ENCODE measurements at regions not wholly inside any gene's neighbourhood (a gene's known extent, or its start where the extent isn't known, plus 50 kb on each side); places are given as distances from the start of the nearest gene placed in this dataset.

- ChIA-PET POLR2A (no interaction called here), CTCF (no interaction called here)
- FAIRE-seq (no peak), DNase-seq (ENCODE audit: low read depth in 1 of 2, low spot score in 1 of 2) (no peak), ATAC-seq (no peak)
- WGBS (ENCODE audit: missing lambda C conversion rate): 19% methylated on average over 2 of the region's 2 CpGs
- peaks cover 14% of the 10 kb centered on the region; the same call in 2 of the 3 replicates for H3K4me1 ChIP-seq
- no peak for TF ChIP-seq POLR2A (IDR thresholded peaks at IDR 0.05; ENCODE audit: low read length)
- no peak for TF ChIP-seq NFE2L2 (conservative IDR thresholded peaks at IDR 0.05; ENCODE audit: low read length)
- TF ChIP-seq ZNF302 (CRISPR knock-in tag; IDR thresholded peaks at IDR 0.05): no peak
- no peak for TF ChIP-seq HOXB5 (CRISPR knock-in tag; IDR thresholded peaks at IDR 0.05)
- TF ChIP-seq MYC (IDR thresholded peaks at IDR 0.05; ENCODE audit: borderline replicate concordance, low read length): no peak
- TF ChIP-seq SMC3 (IDR thresholded peaks at IDR 0.05): no peak
- no peak for TF ChIP-seq GATA3 (IDR thresholded peaks at IDR 0.05; ENCODE audit: borderline replicate concordance)
- TF ChIP-seq ZSCAN20 (CRISPR knock-in tag; IDR thresholded peaks at IDR 0.05): no peak
- no peak for TF ChIP-seq EP300 (IDR thresholded peaks at IDR 0.05)
- no peak for TF ChIP-seq FOXS1 (CRISPR knock-in tag; IDR thresholded peaks at IDR 0.05)
- no peak for TF ChIP-seq TFCP2L1 (CRISPR knock-in tag; IDR thresholded peaks at IDR 0.05)
- no peak for TF ChIP-seq ZFP36 (IDR thresholded peaks at IDR 0.05; ENCODE audit: borderline replicate concordance, partially characterized antibody)
- no peak for TF ChIP-seq TP53 (CRISPR knock-in tag; IDR thresholded peaks at IDR 0.05)
- no peak for TF ChIP-seq JUN (IDR thresholded peaks at IDR 0.05)
- no peak for TF ChIP-seq BCL3 (IDR thresholded peaks at IDR 0.05)
- TF ChIP-seq CEBPB (IDR thresholded peaks at IDR 0.05): no peak
- TF ChIP-seq HEYL (CRISPR knock-in tag; IDR thresholded peaks at IDR 0.05): no peak
- no peak for TF ChIP-seq HOXA7 (CRISPR knock-in tag; IDR thresholded peaks at IDR 0.05)
- no peak for TF ChIP-seq PHF8 (IDR thresholded peaks at IDR 0.05; ENCODE audit: borderline replicate concordance, low read depth)
- TF ChIP-seq RCOR1 (IDR thresholded peaks at IDR 0.05; ENCODE audit: low read depth, low read length): no peak
- H3K4me3 ChIP-seq: no peak overlapping the region
- peak overlapping the region; percentile 22; the same call in 2 of the 3 replicates for H3K4me2 ChIP-seq
- H3K27ac ChIP-seq: no peak overlapping the region
- no peaks in the 10 kb centered on the region for H3K9me3 ChIP-seq
Observed at GRCh38 chr9:71485326-71485725, 283.0 kb downstream of the CEMIP2 start.

GRCh38 chr9:71483436-71483835, 284.9 kb downstream of the CEMIP2 start:
- peaks cover 14% of the 10 kb centered on the region; the same call in 2 of the 3 replicates for H3K4me1 ChIP-seq
- ChIA-PET POLR2A (no interaction called here), CTCF (interaction anchor here (1.0 to 2.1 kb wide), 2 partner anchors 7 to 18 kb away, joined by 3 to 5 read pairs; no protein-coding TSS in a partner anchor)
- H3K9me3 ChIP-seq: no peaks in the 10 kb centered on the region
- no peak for ATAC-seq
- 33% methylated on average over 4 of the region's 4 CpGs for WGBS (ENCODE audit: missing lambda C conversion rate)
- no peak for FAIRE-seq
- no peak overlapping the region for H3K4me2 ChIP-seq
- H3K4me3 ChIP-seq: no peak overlapping the region
- DNase-seq (ENCODE audit: low read depth in 1 of 2, low spot score in 1 of 2): no peak
- TF ChIP-seq ZNF302 (CRISPR knock-in tag; IDR thresholded peaks at IDR 0.05) (no peak), SMC3 (IDR thresholded peaks at IDR 0.05) (no peak)
- H3K27ac ChIP-seq: no peak overlapping the region

DNA sequence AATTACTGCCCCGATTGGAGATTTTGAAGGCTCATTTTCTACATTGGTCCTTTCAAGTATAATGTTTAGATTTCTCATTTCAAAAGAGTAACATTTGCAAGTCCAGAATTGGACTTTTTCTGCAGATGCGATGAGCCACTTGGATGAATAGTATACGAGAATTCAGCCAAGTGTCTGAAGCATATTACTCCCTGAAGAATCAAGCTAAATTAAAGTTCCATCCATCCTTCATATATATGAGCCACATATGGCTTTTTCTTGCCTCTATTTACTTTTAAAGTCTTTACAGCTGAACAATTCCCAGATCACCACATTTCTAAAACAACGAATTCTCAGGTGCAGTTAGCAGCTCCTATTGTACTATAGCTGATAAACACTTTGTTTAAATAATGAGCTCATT, 288.7 kb downstream of the CEMIP2 start:
- TF ChIP-seq RCOR1 (IDR thresholded peaks at IDR 0.05; ENCODE audit: low read depth, low read length) (no peak), HES2 (IDR thresholded peaks at IDR 0.05) (no peak), NR3C1 (IDR thresholded peaks at IDR 0.05) (no peak), NFE2L2 (conservative IDR thresholded peaks at IDR 0.05; ENCODE audit: low read length) (no peak), GATA3 (IDR thresholded peaks at IDR 0.05; ENCODE audit: borderline replicate concordance) (no peak), CBX2 (IDR thresholded peaks at IDR 0.05; ENCODE audit: borderline replicate concordance, low read depth) (no peak), ZSCAN20 (CRISPR knock-in tag; IDR thresholded peaks at IDR 0.05) (no peak), RNF2 (IDR thresholded peaks at IDR 0.05; ENCODE audit: borderline replicate concordance, low read depth) (no peak), HDAC2 (IDR thresholded peaks at IDR 0.05) (no peak)
- TF ChIP-seq, protein P1, sequence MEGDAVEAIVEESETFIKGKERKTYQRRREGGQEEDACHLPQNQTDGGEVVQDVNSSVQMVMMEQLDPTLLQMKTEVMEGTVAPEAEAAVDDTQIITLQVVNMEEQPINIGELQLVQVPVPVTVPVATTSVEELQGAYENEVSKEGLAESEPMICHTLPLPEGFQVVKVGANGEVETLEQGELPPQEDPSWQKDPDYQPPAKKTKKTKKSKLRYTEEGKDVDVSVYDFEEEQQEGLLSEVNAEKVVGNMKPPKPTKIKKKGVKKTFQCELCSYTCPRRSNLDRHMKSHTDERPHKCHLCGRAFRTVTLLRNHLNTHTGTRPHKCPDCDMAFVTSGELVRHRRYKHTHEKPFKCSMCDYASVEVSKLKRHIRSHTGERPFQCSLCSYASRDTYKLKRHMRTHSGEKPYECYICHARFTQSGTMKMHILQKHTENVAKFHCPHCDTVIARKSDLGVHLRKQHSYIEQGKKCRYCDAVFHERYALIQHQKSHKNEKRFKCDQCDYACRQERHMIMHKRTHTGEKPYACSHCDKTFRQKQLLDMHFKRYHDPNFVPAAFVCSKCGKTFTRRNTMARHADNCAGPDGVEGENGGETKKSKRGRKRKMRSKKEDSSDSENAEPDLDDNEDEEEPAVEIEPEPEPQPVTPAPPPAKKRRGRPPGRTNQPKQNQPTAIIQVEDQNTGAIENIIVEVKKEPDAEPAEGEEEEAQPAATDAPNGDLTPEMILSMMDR (IDR thresholded peaks at IDR 0.05): no peak
- ChIA-PET POLR2A (no interaction called here), CTCF (interaction anchor here (2.6 kb wide), 1 partner anchor 10 kb away, joined by 9 read pairs; no protein-coding TSS in a partner anchor)
- H3K4me3 ChIP-seq: no peak overlapping the region
- ATAC-seq (no peak), FAIRE-seq (no peak), DNase-seq (ENCODE audit: low read depth in 1 of 2, low spot score in 1 of 2) (no peak)
- no peak overlapping the region for H3K27ac ChIP-seq
- H3K4me1 ChIP-seq: no peaks in the 10 kb centered on the region
- no peaks in the 10 kb centered on the region for H3K9me3 ChIP-seq
- 36% methylated on average over 4 of the region's 4 CpGs for WGBS (ENCODE audit: missing lambda C conversion rate)
- no peak overlapping the region for H3K4me2 ChIP-seq

All from A549 (cell line).